ENCODE measurements at regions not wholly inside any gene's neighbourhood (a gene's known extent, or its start where the extent isn't known, plus 50 kb on each side); places are given as distances from the start of the nearest gene placed in this dataset.

DNA sequence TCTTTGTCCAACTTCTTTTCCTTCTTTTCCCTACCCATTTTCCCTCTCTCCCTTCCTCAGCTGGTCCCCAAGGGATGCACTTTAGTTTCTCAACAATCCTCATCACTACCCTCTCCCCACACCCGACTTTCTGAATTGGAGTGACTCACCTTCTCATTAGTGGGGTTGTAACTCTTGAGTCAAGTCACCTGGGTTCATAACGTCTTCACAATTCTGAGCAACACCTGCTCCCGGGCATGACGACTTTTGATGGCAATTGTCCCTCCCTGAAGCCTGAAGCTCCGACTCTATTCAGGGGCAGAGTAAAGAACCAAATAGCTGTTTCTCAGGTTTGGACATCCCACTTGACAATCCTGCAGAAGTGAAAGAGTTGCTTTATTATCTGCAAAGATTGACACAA is 82.7 kb upstream of the OTX2 start:
- TF ChIP-seq POLR2AphosphoS5 (IDR thresholded peaks at IDR 0.05) (no peak), CTCF (IDR thresholded peaks at IDR 0.05) (no peak)
